ENCODE measurements at regions not wholly inside any gene's neighbourhood (a gene's known extent, or its start where the extent isn't known, plus 50 kb on each side); places are given as distances from the start of the nearest gene placed in this dataset.

- TF ChIP-seq, protein P1, sequence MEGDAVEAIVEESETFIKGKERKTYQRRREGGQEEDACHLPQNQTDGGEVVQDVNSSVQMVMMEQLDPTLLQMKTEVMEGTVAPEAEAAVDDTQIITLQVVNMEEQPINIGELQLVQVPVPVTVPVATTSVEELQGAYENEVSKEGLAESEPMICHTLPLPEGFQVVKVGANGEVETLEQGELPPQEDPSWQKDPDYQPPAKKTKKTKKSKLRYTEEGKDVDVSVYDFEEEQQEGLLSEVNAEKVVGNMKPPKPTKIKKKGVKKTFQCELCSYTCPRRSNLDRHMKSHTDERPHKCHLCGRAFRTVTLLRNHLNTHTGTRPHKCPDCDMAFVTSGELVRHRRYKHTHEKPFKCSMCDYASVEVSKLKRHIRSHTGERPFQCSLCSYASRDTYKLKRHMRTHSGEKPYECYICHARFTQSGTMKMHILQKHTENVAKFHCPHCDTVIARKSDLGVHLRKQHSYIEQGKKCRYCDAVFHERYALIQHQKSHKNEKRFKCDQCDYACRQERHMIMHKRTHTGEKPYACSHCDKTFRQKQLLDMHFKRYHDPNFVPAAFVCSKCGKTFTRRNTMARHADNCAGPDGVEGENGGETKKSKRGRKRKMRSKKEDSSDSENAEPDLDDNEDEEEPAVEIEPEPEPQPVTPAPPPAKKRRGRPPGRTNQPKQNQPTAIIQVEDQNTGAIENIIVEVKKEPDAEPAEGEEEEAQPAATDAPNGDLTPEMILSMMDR (IDR thresholded peaks at IDR 0.05) = no peak
- TF ChIP-seq POLR2A (IDR thresholded peaks at IDR 0.05) = no peak
Measured at GRCh38 chr13:99811067-99811700, 160.4 kb downstream of the ZIC5 start.
